Superior temporal gyrus (tissue), 1 donor: ENCODE measurements at regions not wholly inside any gene's neighbourhood (a gene's known extent, or its start where the extent isn't known, plus 50 kb on each side); places are given as distances from the start of the nearest gene placed in this dataset.
"Not testable (repeated sequence)": the region's sequence is repeated elsewhere in the genome, so short reads cannot be mapped to it uniquely, and the experiment has no call there.

Source experiments
- DNase-seq: peaks from one replicate; pipeline ENCODE4 v3.0.0-alpha.2; 2016; ENCODE audit errors: extremely low spot score

DNA sequence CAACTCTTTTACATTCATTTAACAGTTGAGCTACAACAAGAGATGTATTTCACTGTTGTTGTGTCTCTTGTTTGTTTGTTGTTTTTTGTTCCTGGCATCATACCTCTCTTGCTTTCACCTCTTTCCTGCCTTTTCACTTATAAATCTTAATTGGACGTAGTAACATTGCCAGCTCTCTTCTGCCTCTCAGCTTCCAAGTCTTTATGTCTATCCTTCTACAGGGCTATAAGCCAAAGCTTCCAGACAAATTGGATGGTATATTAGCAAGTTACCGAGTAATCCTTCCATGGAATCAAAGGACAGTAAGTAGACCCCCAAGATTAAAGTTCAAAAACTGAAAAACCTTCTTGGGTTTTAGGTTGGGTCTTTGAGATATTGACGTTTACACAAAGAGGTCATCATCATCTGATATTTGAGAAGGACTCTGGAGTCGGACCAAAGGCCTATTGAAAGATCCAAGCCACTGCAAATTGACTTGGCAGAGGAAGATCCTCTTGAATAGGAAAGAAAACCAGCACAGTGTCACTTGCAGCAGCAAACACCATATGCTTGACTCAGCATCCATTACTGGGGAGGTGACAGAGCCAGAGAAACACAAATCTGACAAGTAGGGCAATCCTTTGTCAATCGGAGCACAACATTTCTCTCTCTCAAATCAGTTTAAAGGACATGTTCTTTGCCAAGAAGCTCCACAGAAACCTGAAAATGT is 648.5 kb upstream of the NR2F2 start:
- no peak for DNase-seq

DNA sequence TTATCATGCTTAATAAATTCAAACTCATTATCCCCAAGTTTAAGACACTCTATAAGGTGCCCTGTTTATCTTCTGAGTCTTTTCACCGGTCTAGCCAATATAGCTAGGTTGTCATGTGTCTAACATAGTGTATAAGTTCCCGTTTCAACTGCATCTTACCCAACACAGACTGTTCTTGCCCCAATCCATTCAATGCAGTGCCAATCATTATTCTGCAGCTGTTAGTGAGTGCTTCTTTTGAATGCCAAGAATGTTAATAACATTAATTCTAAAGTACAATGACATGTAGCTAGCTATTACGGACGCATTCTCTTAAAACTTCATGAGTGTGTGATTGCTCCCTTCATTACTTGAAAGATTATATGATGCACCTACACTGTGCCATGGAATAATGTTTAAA is 646.4 kb upstream of the NR2F2 start:
- DNase-seq = no peak

DNA sequence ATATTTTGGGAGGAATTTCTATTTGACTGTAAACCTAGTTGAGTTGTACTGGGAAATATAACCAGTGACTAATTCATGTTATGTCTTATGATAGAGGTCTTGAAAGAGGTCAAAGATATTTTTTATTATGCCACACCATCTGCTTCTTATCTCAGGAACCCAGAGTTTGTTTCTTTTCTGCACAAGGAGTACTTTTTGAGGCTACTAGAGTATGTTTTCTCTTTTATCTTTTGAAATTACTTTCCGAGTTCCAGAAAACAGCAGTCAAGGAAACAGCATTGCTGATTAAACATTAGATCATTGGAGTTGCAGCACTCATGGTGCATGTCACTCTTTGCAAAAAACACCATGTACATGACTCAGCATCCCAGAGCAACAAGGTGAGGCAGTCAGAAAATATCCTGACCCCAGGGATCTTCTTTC is 645.8 kb upstream of the NR2F2 start:
- DNase-seq = no peak

DNA sequence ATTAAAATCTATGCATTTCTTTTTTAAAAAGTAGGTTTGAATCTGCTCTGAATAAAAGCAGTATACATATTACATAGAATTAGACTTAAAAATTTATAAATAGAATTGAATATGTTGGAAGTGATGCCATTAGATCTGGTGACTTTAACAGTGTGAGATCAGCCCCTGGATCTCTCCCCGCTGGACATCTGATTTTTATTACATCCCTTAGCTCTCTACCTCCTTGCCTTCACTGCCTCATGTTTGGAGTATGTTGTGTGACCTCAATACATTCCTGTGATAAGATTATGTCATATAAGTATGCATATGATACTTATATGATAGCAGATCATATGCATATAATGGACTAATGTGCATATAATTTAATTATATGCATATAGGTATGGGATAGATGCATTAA is 643.4 kb upstream of the NR2F2 start:
- DNase-seq = no peak

DNA sequence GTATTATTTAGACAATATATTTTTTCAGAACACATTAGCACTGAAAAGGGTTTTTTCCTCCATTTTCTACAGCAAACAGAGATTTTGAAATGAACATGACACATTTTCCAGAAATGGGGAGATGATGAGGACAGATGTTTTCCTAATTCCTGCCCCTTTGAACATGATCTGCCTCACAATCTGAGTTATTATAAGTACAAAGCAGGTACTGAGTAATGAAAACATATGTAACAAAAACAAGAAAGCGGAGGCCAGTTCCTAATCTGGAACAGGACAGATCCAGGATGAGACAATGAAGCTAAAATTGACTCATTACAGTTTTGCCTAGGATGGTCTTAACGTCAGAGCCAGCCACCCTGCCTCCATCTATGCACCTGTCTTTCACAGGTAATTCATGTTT is 642.8 kb upstream of the NR2F2 start:
- no peak for DNase-seq

DNA sequence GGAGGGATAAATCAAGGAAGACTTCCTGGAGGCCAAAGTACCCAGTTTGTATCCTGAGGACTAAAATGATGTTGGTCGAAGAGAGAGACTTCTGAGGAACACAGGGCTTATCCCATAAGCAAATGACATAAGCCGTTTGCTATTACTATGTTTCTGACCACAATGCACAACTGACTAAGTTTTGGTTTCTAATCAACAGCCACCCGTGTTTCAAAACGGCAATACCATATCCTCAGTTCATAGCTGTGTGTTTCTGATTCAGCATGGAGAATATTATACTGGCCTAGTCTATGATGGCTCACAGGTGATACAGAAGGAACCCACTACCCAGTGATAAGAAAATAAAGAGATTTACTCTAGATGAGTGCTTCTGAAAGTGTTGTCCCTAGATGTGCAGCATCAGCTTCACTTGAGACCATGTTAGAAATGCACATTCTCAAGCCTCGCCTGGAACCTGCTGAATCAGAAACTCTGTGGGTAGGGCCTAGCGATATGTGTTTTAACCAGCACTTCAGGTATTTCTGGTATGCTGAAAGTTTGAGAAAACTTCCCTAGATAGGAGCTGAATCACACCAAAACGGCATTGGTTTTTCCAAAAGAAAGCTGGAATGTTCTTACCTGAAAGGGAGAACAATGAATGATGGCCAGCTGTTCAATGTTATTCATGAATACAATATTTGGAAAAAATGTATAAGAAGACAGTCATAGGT is 639.7 kb upstream of the NR2F2 start:
- no peak for DNase-seq

DNA sequence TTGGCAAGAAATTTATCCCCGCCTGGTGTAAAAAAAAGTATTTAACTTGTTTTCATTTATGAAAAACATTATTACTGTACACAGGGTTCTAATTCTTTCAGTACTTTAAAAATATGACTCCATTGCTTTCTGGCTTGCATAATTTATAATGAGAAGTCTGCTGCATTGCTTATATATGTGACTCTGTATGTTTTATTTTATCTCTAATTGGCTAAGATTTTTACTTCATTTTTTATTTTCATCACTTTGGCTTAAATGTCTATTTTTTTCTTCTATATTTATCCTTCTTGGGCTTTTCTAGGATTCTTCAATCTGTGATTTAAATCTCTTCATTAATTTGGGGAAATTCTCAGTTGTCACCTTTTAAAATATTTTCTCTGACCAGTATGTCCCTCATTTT is 636.6 kb upstream of the NR2F2 start:
- DNase-seq = no peak

GRCh38 chr15:95698230-95698629 is 632.3 kb upstream of the NR2F2 start:
- DNase-seq = no peak

- no peak for DNase-seq
These were observed 631.5 kb upstream of the NR2F2 start for GRCh38 chr15:95698951-95699350.

DNA sequence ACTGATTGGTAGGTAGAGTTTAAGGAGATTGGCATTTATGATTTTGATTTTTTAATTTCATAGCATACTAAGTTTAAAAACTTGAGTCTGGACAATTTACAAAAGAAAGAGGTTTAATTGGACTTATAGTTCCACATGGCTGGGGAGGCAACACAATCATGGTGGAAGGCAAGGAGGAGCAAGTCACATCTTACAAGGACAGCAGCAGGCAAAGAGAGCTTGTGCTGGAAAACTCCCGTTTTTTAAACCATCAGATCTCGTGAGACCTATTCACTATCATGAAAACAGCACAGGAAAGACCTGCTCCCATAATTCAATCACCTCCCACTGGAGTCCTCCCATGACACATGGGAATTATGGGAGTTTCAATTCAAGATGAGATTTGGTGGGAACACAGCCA is 630.9 kb upstream of the NR2F2 start:
- no peak for DNase-seq

GRCh38 chr15:95700692-95701091 is 629.8 kb upstream of the NR2F2 start:
- not testable (repeated sequence) for DNase-seq

DNA sequence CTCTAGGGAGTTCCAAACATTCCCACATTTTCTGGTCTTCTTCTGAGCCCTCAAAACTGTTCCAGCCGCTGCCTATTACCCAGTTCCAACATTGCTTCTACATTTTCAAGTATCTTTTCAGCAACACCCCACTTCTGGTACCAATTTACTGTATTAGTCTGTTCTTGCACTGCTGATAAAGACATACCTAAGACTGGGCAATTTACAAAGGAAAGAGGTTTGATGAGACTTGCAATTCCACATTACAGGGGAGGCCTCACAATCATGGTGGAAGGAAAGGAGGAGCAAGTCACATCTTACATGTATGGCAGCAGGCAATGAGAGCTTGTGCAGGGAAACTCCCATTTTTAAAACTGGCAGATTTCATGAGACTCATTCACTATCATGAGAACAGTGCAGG is 629.1 kb upstream of the NR2F2 start:
- DNase-seq = no peak

DNA sequence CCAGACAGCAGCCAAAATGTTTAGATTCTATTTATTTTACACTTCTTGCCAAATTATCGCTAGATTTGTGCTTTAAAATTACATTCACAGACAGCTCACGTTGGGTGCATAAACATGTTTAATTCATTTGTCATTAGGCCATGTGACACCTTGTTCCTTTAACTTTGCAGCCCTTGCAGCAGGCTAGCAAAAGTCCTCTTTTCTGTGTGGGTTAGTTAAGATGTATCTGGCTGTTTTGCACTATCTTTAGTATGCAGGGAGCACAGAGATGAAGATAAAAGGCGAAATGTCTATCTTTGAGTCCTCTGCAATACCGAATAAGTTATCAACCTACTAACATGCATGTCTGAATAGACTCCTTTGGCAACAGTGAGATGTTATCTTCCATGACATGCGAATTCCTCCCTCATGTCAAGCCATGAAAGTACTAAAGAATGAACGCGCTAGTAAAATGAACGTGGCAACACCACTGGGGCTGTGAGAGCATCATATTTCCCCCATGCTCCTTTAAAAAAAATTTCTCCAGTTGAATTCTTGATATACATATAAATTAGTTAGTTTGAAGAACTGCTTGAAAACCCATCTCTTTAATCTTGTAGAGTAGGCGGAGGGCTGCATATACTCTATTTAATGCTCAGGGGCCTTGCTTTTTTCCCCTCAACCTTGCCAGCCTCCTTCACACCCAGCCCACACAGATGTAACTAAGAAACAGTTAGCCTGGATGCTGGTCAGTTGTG is 620.4 kb upstream of the NR2F2 start:
- no peak for DNase-seq

- DNase-seq = no peak
These were observed 617.7 kb upstream of the NR2F2 start for GRCh38 chr15:95712785-95713184.

- DNase-seq = no peak
These were observed 617.2 kb upstream of the NR2F2 start for GRCh38 chr15:95713324-95713723.

DNA sequence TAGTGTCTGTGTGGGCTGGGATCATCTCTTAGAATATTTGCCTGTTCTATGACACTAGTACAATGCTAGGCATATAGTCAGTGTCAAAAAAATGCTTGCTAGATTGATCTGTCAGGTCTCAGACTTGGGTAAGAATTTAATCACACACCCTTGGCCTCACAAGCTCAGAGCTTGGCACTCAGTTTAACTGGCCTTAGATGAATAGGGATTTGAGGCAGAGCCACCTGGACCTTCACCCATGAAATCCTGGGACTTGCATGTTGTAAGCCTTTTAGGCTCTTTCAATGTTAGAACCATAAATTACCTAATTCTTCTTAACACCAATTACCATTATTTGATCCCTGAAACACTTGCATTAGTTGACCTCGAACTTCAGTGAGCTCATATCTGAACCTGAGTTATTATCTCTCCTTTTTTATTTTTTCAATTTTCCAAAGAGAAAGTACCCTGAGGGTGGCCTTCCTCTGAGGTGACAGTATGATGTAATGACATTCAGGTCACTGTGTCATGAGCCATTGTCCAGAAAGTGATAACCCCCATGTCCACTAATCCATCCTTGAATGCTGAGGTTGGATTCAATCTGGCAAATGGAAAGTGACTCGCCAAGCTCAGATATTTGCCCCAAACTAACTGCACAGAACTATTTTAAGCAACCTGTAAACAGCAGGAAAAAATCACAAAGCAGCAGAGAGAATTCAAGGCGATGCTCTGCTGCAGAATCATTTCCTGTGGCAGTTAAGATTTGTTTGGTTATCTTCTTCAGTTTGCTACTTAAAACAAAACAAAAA is 615.2 kb upstream of the NR2F2 start:
- DNase-seq = no peak

GRCh38 chr15:95715906-95716656 is 614.4 kb upstream of the NR2F2 start:
- no peak for DNase-seq

GRCh38 chr15:95716708-95717107 is 613.8 kb upstream of the NR2F2 start:
- DNase-seq = no peak

DNA sequence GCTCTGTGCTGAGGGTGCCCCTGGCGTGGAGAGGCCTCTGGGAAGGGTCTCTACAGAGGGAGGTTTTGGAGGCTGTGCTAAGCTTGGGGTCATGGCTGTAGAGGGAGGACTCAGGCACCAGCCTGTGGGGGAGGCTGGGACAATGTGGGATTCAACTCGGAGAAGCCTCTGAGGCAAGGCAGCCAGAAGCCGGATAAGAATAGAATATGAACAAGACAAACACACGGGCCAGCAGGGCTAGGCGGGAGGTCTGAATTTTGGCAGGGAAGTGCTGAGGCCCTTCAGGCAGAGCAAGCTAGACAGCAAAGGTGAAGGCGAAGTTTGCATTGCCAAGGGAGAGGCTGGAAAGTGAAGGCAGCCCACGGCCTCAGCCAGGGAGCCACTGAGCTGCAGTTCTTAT is 612.1 kb upstream of the NR2F2 start:
- no peak for DNase-seq

DNA sequence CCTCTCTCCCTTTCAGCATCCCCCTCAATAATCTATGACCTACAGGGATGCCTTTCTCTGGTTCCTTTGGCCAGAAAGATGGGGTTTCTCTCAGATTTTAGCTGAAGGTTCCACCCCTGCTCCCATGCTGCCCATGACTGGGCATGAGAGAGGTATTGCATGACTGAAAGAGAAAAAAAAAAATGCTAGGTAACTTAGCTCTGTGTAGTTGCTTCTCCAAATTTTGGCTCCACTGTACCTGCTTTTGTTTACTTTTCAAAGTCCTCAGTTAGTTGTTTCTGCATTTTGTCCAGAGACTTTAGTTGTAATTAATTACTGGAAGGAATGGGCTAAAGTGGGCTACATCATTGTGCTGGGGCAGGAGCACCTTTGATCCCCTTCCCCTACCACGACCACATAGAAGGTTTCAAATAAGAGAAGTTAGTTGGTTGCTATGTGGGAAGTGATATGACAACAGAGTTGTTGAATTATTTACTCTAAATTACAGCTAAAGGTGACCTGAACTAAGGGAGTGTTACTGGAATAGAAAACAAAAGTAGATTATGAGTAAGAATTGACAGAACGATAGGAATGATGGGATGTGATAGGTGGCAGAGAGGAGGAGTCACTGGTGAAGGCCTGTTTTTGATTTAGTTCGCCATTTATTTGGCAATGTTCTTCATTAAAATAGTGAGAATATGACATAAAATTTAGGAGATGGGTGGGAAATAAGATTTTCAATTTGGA is 605.4 kb upstream of the NR2F2 start:
- no peak for DNase-seq

GRCh38 chr15:95726891-95727290 is 603.6 kb upstream of the NR2F2 start:
- DNase-seq = no peak
